Bronchial epithelial cell (primary cell): ENCODE measurements at regions not wholly inside any gene's neighbourhood (a gene's known extent, or its start where the extent isn't known, plus 50 kb on each side); places are given as distances from the start of the nearest gene placed in this dataset.

Source experiments
- DNase-seq: peaks from one replicate; pipeline ENCODE4 v3.0.0-alpha.2; 2010; ENCODE audit warnings: low read depth
- FAIRE-seq: peaks from 2 replicates; lab custom pipeline; 2011; peaks lifted over from hg19 to GRCh38; lab: Jason Lieb, UNC
- H3K27me3 ChIP-seq: 2 replicates; pipeline ENCODE4 v1.5.1; 2011; ENCODE audit warnings: low read length; ENCODE audit not compliant: control insufficient read depth, insufficient read depth
- H3K36me3 ChIP-seq: 2 replicates; pipeline ENCODE4 v1.5.1; 2011; ENCODE audit warnings: low read length; ENCODE audit not compliant: control insufficient read depth, insufficient read depth
- H3K4me3 ChIP-seq: 2 replicates; pipeline ENCODE4 v1.5.1; 2011; ENCODE audit warnings: mild to moderate bottlenecking, low read depth, low read length, control low read depth
- CTCF ChIP-seq: IDR thresholded peaks from 2 replicates; pipeline ENCODE4 v1.5.1; 2011; ENCODE audit warnings: mild to moderate bottlenecking, moderate library complexity, low read length, control low read depth, inconsistent platforms; ENCODE audit not compliant: insufficient read depth, severe bottlenecking

- no peak overlapping the region for H3K4me3 ChIP-seq
- TF ChIP-seq CTCF = no peak
- no peaks in the 10 kb centered on the region for H3K27me3 ChIP-seq
- no peaks in the 10 kb centered on the region for H3K36me3 ChIP-seq
- DNase-seq = no peak
- FAIRE-seq = no peak
These were observed 182.1 kb upstream of the NUDT6 start for GRCh38 chr4:123104310-123105025.

- TF ChIP-seq CTCF = no peak
- FAIRE-seq = no peak
- Histone ChIP-seq H3K27me3 (no peaks in the 10 kb centered on the region), H3K4me3 (no peak overlapping the region), H3K36me3 (no peaks in the 10 kb centered on the region)
- DNase-seq = no peak
These were observed 182.6 kb upstream of the NUDT6 start for GRCh38 chr4:123105026-123105420.

GRCh38 chr4:123106747-123107146, 184.3 kb upstream of the NUDT6 start:
- no peaks in the 10 kb centered on the region for H3K36me3 ChIP-seq
- FAIRE-seq (no peak), DNase-seq (no peak)
- H3K4me3 ChIP-seq = no peak overlapping the region
- TF ChIP-seq CTCF = no peak
- no peaks in the 10 kb centered on the region for H3K27me3 ChIP-seq

GRCh38 chr4:123107444-123108252, 185.3 kb upstream of the NUDT6 start:
- Histone ChIP-seq H3K36me3 (no peaks in the 10 kb centered on the region), H3K27me3 (no peaks in the 10 kb centered on the region), H3K4me3 (no peak overlapping the region)
- TF ChIP-seq CTCF = no peak
- no peak for FAIRE-seq
- DNase-seq = no peak

GRCh38 chr4:123109139-123109538, 186.7 kb upstream of the NUDT6 start:
- DNase-seq (no peak), FAIRE-seq (no peak)
- Histone ChIP-seq H3K27me3 (no peaks in the 10 kb centered on the region), H3K4me3 (no peak overlapping the region), H3K36me3 (no peaks in the 10 kb centered on the region)
- TF ChIP-seq CTCF = no peak
